Stimulated activated CD4-positive, alpha-beta T cell treated with anti-CD3 and anti-CD28 coated beads, Interleukin-1b, Interleukin-23, amount 100 ng/mL, for 24 hours (primary cell): ENCODE measurements at regions not wholly inside any gene's neighbourhood (a gene's known extent, or its start where the extent isn't known, plus 50 kb on each side); places are given as distances from the start of the nearest gene placed in this dataset.

Source experiments
- DNase-seq, 4 experiments: peaks; one replicate each; pipeline ENCODE4 v3.0.0-alpha.2; 2020; ENCODE audit warnings: low read depth in 4 of 4, low spot score in 1 of 4

- DNase-seq, result no peak
These were observed 53.6 kb upstream of the DPT start for GRCh38 chr1:168782559-168783116.

GRCh38 chr1:168783458-168784210 lies 54.6 kb upstream of the DPT start:
- no peak for DNase-seq

- DNase-seq, result no peak
These were observed 57.7 kb upstream of the DPT start for GRCh38 chr1:168786476-168787330.

- no peak for DNase-seq
These were observed 59.3 kb upstream of the DPT start for GRCh38 chr1:168788258-168788657.

- DNase-seq, result no peak
These were observed 60.5 kb upstream of the DPT start for GRCh38 chr1:168789501-168789900.

GRCh38 chr1:168792142-168792541 lies 63.1 kb upstream of the DPT start:
- no peak for DNase-seq

GRCh38 chr1:168792592-168793125 lies 63.7 kb upstream of the DPT start:
- no peak for DNase-seq

- DNase-seq, result no peak
These were observed 65.1 kb upstream of the DPT start for GRCh38 chr1:168794057-168794456.

- DNase-seq, result no peak
These were observed 66.7 kb upstream of the DPT start for GRCh38 chr1:168795681-168796080.

GRCh38 chr1:168799927-168800605 lies 71.1 kb upstream of the DPT start:
- no peak for DNase-seq

GRCh38 chr1:168801032-168801745 lies 72.2 kb upstream of the DPT start:
- no peak for DNase-seq

- DNase-seq, result no peak
These were observed 75.0 kb upstream of the DPT start for GRCh38 chr1:168803806-168804510.

- no peak for DNase-seq
These were observed 77.9 kb upstream of the DPT start for GRCh38 chr1:168806952-168807351.

- DNase-seq, result no peak
These were observed 82.2 kb upstream of the DPT start for GRCh38 chr1:168811176-168811575.

GRCh38 chr1:168819668-168820067 lies 90.7 kb upstream of the DPT start:
- DNase-seq, result no peak

- DNase-seq, result peak in 2 of 4 experiments; percentile 3 to 9
These were observed 92.4 kb upstream of the DPT start for GRCh38 chr1:168821434-168821833.

- no peak for DNase-seq
These were observed 93.9 kb upstream of the DPT start for GRCh38 chr1:168822911-168823310.

- no peak for DNase-seq
These were observed 95.0 kb upstream of the DPT start for GRCh38 chr1:168823988-168824387.

GRCh38 chr1:168824418-168825065 lies 95.5 kb upstream of the DPT start:
- DNase-seq, result no peak
